ENCODE measurements at regions not wholly inside any gene's neighbourhood (a gene's known extent, or its start where the extent isn't known, plus 50 kb on each side); places are given as distances from the start of the nearest gene placed in this dataset.

DNA sequence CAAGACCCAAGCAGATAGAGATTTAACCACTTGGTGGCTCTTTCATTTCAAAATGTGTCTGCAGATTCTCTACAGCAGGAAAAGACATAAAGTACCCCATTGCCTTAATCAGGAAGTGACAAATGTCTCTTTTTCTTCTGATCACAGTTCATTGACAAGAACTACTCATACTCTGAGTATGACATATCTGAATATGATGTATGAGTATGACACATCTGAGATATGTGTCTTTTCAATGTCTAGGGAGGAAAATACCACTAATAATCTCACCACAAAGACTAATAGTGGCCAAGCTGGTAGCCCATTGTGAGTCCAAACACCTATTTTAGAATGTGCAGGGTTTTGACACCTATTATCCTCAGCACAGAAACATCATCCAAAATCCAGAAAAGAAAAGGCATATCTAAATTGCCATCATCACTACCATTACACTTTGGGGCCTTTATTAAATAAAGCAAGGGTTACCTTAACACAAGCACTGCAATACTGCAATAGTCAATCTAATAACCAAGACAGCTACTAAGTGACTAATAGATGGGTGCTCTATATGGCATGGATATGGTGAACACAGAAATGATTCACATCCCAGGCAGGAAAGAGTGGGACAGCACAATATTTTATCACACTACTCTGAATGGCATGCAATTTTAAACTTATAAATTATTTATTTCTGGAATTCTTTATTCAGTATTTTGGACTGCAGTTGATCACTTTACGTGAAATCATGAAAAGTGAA is 243.7 kb upstream of the FAR2 start:
- no peak overlapping the region for H3K9ac ChIP-seq
- H3K36me3 Mint-ChIP-seq, result no peaks in the 10 kb centered on the region
- no peaks in the 10 kb centered on the region for H3K4me1 ChIP-seq
- no peak overlapping the region for H3K27ac Mint-ChIP-seq
- H3K27me3 Mint-ChIP-seq (ENCODE audit: insufficient read depth, low read depth), result no peaks in the 10 kb centered on the region
- H3K27me3 ChIP-seq, result no peaks in the 10 kb centered on the region
- no peak overlapping the region for H3K4me3 Mint-ChIP-seq
- no peaks in the 10 kb centered on the region for H3K36me3 ChIP-seq
- H3K4me3 ChIP-seq, result no peak overlapping the region
- H3K4me2 ChIP-seq, result no peak overlapping the region
- H3F3A ChIP-seq (ENCODE audit: low read depth), result no peaks in the 10 kb centered on the region
- no peak overlapping the region for H3K27ac ChIP-seq
- no peak overlapping the region for H2AFZ ChIP-seq (replicated peaks)
- H3K79me2 ChIP-seq (ENCODE audit: low read depth), result no peaks in the 10 kb centered on the region
- no peaks in the 10 kb centered on the region for H4K20me1 ChIP-seq (ENCODE audit: low read depth)
- no peaks in the 10 kb centered on the region for H3K4me1 Mint-ChIP-seq
- DNase-seq (ENCODE audit: low spot score), result no peak
- TF ChIP-seq EZH2 (IDR thresholded peaks at IDR 0.05) (no peak), EZH2phosphoT487 (IDR thresholded peaks at IDR 0.05) (no peak)
- TF ChIP-seq, protein P1, sequence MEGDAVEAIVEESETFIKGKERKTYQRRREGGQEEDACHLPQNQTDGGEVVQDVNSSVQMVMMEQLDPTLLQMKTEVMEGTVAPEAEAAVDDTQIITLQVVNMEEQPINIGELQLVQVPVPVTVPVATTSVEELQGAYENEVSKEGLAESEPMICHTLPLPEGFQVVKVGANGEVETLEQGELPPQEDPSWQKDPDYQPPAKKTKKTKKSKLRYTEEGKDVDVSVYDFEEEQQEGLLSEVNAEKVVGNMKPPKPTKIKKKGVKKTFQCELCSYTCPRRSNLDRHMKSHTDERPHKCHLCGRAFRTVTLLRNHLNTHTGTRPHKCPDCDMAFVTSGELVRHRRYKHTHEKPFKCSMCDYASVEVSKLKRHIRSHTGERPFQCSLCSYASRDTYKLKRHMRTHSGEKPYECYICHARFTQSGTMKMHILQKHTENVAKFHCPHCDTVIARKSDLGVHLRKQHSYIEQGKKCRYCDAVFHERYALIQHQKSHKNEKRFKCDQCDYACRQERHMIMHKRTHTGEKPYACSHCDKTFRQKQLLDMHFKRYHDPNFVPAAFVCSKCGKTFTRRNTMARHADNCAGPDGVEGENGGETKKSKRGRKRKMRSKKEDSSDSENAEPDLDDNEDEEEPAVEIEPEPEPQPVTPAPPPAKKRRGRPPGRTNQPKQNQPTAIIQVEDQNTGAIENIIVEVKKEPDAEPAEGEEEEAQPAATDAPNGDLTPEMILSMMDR (IDR thresholded peaks at IDR 0.05), result no peak
- H3K9me3 ChIP-seq (ENCODE audit: low read depth), result no peaks in the 10 kb centered on the region
- H3K9me3 Mint-ChIP-seq, result peaks cover 11% of the 10 kb centered on the region

DNA sequence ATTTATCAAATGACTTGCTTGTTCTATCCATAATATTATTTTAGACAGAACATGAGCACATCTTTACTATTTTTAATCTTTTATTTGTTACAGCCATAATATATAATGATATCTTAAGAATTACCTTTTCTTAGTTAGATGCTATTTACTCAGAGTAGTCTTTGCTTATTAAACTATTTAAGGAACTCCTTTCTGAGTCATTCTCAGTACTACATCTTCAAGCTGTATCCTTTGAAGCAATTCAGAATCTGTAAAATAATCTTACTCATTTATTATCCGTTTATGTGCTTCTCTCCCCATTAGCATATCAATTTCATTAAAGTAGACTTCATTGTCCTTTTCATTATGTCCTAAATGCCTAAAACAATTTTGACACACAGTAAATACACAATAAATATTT is 240.4 kb upstream of the FAR2 start:
- Mint-ChIP-seq H3K9me3 (peaks cover 11% of the 10 kb centered on the region), H3K27me3 (ENCODE audit: insufficient read depth, low read depth) (peaks cover 2% of the 10 kb centered on the region), H3K27ac (no peak overlapping the region), H3K36me3 (no peaks in the 10 kb centered on the region), H3K4me1 (no peaks in the 10 kb centered on the region), H3K4me3 (no peak overlapping the region)
- Histone ChIP-seq H3K4me2 (no peak overlapping the region), H2AFZ (replicated peaks) (no peak overlapping the region), H3K9me3 (ENCODE audit: low read depth) (no peaks in the 10 kb centered on the region), H3K79me2 (ENCODE audit: low read depth) (no peaks in the 10 kb centered on the region), H3K36me3 (no peaks in the 10 kb centered on the region), H3K4me3 (no peak overlapping the region), H3K27ac (no peak overlapping the region), H3F3A (ENCODE audit: low read depth) (no peaks in the 10 kb centered on the region), H3K9ac (no peak overlapping the region), H3K27me3 (no peaks in the 10 kb centered on the region), H4K20me1 (ENCODE audit: low read depth) (no peaks in the 10 kb centered on the region), H3K4me1 (no peaks in the 10 kb centered on the region)
- TF ChIP-seq, protein P1 (IDR thresholded peaks at IDR 0.05), result no peak
- TF ChIP-seq EZH2phosphoT487 (IDR thresholded peaks at IDR 0.05) (no peak), EZH2 (IDR thresholded peaks at IDR 0.05) (no peak)
- DNase-seq (ENCODE audit: low spot score), result no peak

DNA sequence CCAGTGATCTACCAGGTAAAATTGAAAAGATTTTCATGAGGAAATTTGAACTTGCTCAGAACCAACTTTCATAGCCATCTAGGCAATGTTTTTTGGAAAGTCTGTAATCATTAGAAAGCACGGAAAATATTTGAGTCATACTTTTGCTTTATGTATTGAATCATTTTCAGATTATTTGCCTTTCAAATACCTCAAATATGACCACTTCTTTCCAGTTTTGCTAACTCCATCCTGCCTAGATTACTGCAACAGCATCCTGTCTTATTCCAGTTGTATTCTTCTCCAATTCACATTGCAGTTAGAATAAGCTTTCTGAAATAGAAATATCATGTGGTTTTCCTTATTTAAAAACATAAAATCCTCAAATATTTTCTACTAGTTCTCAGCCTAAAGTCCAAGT is 239.8 kb upstream of the FAR2 start:
- Histone ChIP-seq H3K27me3 (no peaks in the 10 kb centered on the region), H3K4me1 (no peaks in the 10 kb centered on the region), H3F3A (ENCODE audit: low read depth) (no peaks in the 10 kb centered on the region), H2AFZ (replicated peaks) (no peak overlapping the region), H3K9ac (no peak overlapping the region), H3K4me2 (no peak overlapping the region), H4K20me1 (ENCODE audit: low read depth) (no peaks in the 10 kb centered on the region), H3K79me2 (ENCODE audit: low read depth) (no peaks in the 10 kb centered on the region), H3K36me3 (no peaks in the 10 kb centered on the region), H3K4me3 (no peak overlapping the region), H3K9me3 (ENCODE audit: low read depth) (peaks cover 4% of the 10 kb centered on the region), H3K27ac (no peak overlapping the region)
- TF ChIP-seq, protein P1 (IDR thresholded peaks at IDR 0.05), result no peak
- TF ChIP-seq EZH2 (IDR thresholded peaks at IDR 0.05) (no peak), EZH2phosphoT487 (IDR thresholded peaks at IDR 0.05) (no peak)
- H3K4me3 Mint-ChIP-seq, result no peak overlapping the region
- no peak overlapping the region for H3K27ac Mint-ChIP-seq
- peaks cover 17% of the 10 kb centered on the region for H3K9me3 Mint-ChIP-seq
- no peaks in the 10 kb centered on the region for H3K4me1 Mint-ChIP-seq
- H3K36me3 Mint-ChIP-seq, result no peaks in the 10 kb centered on the region
- H3K27me3 Mint-ChIP-seq (ENCODE audit: insufficient read depth, low read depth), result peaks cover 2% of the 10 kb centered on the region
- no peak for DNase-seq (ENCODE audit: low spot score)
